Activated CD4-positive, alpha-beta T cell treated with anti-CD3 and anti-CD28 coated beads for 48 hours (primary cell): ENCODE measurements at regions not wholly inside any gene's neighbourhood (a gene's known extent, or its start where the extent isn't known, plus 50 kb on each side); places are given as distances from the start of the nearest gene placed in this dataset.

Source experiments
- DNase-seq: peaks from one replicate; pipeline ENCODE4 v3.0.0-alpha.2; 2020

GRCh38 chr1:239696317-239696716 is 309.9 kb downstream of the CHRM3 start:
- DNase-seq: no peak

DNA sequence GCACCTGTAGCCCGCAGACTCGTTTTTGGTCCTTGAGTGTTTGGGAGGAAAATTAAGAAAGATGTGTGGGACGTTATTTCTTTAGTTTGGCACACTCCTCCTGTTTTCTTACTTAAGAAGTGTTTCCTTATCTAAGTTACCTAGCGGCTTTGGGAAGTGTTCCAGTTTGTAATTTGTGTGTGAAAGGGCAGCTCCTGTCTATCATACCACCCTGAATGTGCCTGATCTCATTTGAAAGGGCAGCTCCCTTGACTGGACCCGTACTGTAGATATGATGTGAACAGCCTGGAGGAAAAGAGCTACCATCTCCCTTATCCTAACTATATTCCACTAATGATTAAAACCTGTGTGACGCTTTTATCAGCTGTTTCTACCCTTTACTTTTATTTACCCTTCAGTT is 314.3 kb downstream of the CHRM3 start:
- no peak for DNase-seq

- DNase-seq: no peak
Observed at GRCh38 chr1:239703075-239703474, 316.7 kb downstream of the CHRM3 start.

DNA sequence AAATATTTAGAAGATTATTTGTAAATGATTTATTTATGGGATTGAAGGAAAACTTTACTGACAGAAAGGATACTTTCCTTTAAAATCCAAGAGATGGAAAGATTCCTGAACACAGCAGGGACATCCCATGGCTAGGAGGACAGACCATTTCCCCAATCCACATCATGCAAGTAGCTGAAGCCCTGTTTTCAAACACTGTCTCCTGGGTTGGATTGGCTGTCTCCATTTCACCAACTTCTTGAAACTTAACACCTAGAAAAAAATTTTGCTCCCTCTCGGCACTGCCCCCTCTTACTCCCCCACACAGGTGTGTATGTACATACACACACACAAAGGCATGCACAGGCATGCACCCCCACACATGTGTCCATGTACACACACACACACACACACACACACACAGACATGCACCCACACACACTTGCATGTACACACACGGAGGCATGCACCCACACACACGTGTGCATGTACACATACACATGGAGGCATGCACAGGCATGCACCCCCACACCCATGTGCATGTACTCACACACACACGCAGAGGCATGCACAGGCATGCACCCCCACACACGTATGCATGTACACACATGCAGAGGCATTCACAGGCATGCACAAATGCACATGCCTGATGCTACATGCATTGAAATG is 320.0 kb downstream of the CHRM3 start:
- DNase-seq: no peak

GRCh38 chr1:239707615-239708014 is 321.2 kb downstream of the CHRM3 start:
- no peak for DNase-seq

GRCh38 chr1:239708622-239709021 is 322.3 kb downstream of the CHRM3 start:
- DNase-seq: no peak

DNA sequence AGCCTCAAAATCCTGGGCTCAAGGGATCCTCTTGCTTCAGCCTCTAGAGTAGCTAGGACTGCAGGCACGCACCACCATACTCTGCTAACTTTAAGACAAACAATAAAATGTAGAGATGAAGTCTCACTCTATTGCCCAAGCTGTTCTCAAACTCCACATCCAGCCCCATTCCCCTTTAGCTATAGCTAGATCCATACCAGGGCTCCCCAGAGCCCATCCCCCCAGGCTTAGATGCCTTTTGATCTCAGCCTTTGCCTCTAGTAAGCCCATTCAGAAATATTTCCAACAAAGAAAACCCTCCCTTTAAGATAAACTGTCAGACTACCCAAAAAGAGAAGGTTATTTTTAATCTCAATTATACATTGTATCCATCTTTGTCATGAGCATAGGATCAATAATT is 325.4 kb downstream of the CHRM3 start:
- no peak for DNase-seq

GRCh38 chr1:239717097-239717917 is 330.9 kb downstream of the CHRM3 start:
- DNase-seq: no peak

GRCh38 chr1:239717918-239718184 is 331.5 kb downstream of the CHRM3 start:
- no peak for DNase-seq

GRCh38 chr1:239718571-239718970 is 332.2 kb downstream of the CHRM3 start:
- no peak for DNase-seq

DNA sequence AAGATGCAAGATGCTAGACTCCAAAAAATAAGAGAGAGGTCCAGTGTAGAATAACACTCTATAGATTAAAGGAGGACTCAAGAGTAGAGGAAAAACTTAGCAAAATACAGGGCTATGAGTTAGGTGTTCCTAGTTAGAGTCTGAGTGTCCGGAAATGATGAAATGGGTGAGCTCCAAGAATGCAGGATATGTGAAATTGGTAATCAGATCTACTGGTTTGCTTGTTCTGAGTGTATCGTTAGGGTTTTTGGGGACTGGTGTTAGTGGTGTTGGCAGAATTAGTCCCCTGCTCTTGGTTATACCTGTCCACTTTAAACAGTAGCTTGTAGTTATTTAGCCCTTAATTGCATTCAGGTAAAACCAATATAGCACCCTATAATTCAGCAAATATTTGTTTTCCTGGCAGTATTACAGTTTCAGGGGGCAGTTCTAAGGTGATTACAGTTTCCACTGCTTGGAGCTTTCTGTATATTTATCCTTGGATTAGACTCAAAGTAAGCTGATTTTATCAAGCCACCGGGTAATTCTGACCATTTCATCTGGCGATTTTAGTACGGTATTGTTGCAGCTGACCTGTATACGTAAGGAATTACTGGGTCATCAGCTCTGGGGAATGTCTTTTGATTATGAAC is 332.7 kb downstream of the CHRM3 start:
- peak; percentile 25 for DNase-seq

DNA sequence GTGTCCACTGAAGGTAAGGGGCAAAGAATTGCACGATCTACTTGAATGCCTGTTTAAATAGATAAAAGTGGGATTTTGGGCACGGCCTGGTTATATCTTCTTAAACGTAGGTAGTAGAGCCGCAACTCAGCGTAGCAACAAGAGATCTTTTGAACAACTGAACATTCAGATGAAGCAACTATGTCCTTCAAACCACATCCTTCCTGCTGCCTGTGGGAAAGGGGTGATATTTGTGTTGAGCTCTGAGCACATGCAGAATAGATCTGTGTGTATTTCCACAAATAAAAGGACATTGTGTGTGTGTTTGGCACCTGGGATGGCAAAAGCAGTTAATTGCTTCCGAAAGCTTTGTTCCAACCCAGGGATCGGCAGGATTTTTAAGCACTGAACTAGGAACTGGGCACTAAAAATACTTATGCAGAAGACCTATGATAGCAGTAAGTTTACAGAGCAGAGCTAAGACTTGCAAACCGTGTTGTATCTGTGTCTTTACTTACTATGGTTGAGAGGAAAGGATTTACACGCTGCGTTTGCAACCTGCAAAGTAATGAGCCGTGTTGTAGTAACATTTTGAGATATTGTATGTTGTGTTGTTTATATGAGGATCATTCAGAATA is 333.4 kb downstream of the CHRM3 start:
- peak; percentile 54 for DNase-seq

DNA sequence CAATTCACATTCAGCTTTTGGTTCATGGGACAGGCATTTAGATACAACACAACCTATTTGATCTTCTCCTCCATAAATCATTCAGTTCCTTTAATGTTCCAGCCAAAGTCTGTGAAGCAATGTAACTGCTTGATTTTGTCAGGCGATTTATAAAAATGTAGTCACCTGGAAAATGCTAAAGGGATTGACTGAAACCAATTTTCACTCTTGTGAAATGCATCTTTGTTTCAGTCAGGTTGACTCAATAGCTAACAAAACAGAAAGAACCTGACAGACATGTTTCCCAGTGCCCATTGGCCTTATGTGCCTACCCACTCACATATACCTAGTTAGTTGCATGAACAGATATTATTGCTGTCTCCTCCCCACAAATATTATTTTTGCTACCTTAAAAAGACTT is 335.7 kb downstream of the CHRM3 start:
- DNase-seq: no peak

- DNase-seq: no peak
Observed at GRCh38 chr1:239723776-239724367, 337.5 kb downstream of the CHRM3 start.

- no peak for DNase-seq
Observed at GRCh38 chr1:239725371-239725770, 339.0 kb downstream of the CHRM3 start.

GRCh38 chr1:239725933-239726332 is 339.6 kb downstream of the CHRM3 start:
- no peak for DNase-seq

DNA sequence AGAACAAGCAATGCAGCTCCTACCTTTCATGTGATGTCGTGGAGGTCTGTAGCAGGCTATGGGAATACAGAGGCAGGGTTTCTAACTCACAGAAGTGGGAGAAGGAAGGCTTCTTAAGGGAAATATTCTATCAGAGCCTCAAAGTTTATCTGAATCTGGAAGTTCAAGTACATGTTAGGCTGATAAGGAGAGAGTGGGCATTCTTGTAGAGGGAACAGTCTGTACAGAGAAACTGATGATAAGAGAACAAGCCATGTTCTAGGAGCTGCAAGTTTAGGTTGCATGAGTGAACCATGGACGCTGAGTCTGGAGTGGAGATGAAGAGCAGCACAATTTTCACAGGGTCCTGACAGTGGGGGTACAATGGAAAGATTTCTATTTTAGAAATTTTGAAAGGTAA is 344.0 kb downstream of the CHRM3 start:
- no peak for DNase-seq

- DNase-seq: no peak
Observed at GRCh38 chr1:239731082-239731748, 344.8 kb downstream of the CHRM3 start.

GRCh38 chr1:239732770-239733169 is 346.4 kb downstream of the CHRM3 start:
- DNase-seq: no peak

DNA sequence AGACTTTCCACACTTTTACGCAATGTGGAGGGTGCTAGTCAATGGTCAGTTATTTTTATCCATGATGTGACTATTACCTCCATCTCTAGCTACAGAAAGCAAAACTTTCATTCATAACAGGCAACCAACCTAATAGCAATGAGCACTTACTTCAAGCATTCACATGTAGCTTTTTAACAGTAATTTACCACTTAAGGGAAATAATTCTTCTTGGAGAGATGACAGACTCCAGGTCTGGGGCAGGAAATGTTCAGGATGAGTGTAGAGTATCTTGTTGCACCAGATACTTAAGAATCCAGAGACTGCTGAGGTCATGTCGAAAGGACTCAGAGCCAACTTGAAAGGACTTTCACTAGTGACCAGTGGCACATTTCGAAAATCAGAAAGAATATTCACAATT is 347.6 kb downstream of the CHRM3 start:
- no peak for DNase-seq

DNA sequence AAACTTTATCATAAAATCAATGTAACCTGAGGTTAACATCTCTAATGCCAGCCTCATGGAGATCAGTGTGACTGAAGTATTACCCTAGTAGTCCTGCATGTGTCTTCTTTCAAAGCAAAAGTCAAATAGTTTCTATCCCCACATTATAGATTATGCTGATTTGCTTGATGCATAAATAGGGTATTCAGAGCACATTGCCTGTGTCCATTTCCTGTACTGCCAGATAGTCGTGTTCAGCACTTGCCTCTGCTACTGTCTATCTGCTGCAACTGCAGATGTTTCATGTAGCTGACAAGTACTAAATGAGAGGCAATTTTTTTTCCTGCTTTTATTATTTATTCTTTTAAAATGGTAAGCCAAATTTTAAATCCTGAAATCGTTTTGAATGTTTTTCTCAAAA is 348.7 kb downstream of the CHRM3 start:
- no peak for DNase-seq

DNA sequence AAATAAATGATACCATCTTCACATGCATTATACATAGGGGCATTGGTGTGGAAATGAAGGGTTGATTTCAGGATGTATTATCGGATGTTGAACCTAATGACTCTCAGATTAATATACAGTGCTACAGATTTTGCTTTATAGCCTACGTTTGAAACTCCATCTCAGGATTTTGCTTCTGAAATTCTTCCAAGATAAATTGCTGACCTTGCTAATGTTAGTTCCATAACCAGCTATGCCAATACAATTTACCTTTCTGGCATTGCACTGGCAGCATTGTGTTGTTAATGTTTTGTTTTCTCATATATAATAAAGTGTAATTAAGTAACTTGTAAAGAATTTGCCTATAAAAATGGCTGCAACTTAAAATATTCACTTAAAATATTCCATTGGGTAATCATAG is 350.1 kb downstream of the CHRM3 start:
- no peak for DNase-seq

DNA sequence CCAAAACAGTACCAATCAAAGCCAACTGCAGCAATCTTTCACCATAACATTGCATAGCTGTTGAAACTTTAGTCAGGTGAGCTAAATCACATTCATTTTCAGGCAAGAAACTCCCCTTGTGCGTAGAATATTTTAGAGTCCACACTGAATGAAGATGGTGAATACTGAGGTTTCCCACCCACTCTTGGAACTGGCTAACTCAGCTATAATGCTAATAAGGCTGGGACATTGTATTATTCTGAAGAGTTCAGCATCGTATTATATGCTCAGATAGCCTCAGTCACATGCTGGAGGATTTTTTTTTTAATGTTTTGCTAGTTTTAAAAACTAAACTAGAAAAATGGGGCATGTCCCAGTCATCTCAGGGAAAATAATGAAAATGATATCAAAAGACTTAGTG is 352.3 kb upstream of the FMN2 start:
- no peak for DNase-seq
